ENCODE measurements at regions not wholly inside any gene's neighbourhood (a gene's known extent, or its start where the extent isn't known, plus 50 kb on each side); places are given as distances from the start of the nearest gene placed in this dataset.

- no peak for DNase-seq
- no peak for TF ChIP-seq CTCF (IDR thresholded peaks at IDR 0.05)
- Histone ChIP-seq H3K4me3 (no peak overlapping the region), H3K27ac (no peak overlapping the region), H3K4me1 (peaks cover 0 to 5% (median 2%) of the 10 kb centered on the region in 4 donors), H3K36me3 (no peaks in the 10 kb centered on the region), H3K9me3 (no peaks in the 10 kb centered on the region), H3K27me3 (no peaks in the 10 kb centered on the region)
- intact Hi-C loops (cut with DNase I; ENCODE audit: low total_unique reads): no loop called here
These were observed 369.6 kb upstream of the ADGRL4 start for GRCh38 chr1:79376106-79376505.

- Histone ChIP-seq H3K4me3 (no peak overlapping the region), H3K27me3 (no peaks in the 10 kb centered on the region), H3K27ac (no peak overlapping the region), H3K36me3 (no peaks in the 10 kb centered on the region), H3K9me3 (no peaks in the 10 kb centered on the region), H3K4me1 (peaks cover 0 to 5% (median 2%) of the 10 kb centered on the region in 4 donors)
- intact Hi-C loops (cut with DNase I; ENCODE audit: low total_unique reads): no loop called here
- no peak for DNase-seq
- no peak for TF ChIP-seq CTCF (IDR thresholded peaks at IDR 0.05)
These were observed 368.8 kb upstream of the ADGRL4 start for GRCh38 chr1:79375352-79375751.

GRCh38 chr1:79374397-79374796 is 367.9 kb upstream of the ADGRL4 start:
- TF ChIP-seq CTCF (IDR thresholded peaks at IDR 0.05): no peak
- no peak overlapping the region for H3K4me3 ChIP-seq
- intact Hi-C loops (cut with DNase I; ENCODE audit: low total_unique reads): no loop called here
- DNase-seq: no peak
- H3K27ac ChIP-seq: no peak overlapping the region
- peaks cover 0 to 5% (median 2%) of the 10 kb centered on the region in 4 donors for H3K4me1 ChIP-seq
- H3K9me3 ChIP-seq: no peaks in the 10 kb centered on the region
- H3K27me3 ChIP-seq: no peaks in the 10 kb centered on the region
- H3K36me3 ChIP-seq: no peaks in the 10 kb centered on the region

- no peak for DNase-seq
- intact Hi-C loops (cut with DNase I; ENCODE audit: low total_unique reads): no loop called here
- no peaks in the 10 kb centered on the region for H3K36me3 ChIP-seq
- TF ChIP-seq CTCF (IDR thresholded peaks at IDR 0.05): no peak
- no peaks in the 10 kb centered on the region for H3K27me3 ChIP-seq
- H3K4me3 ChIP-seq: no peak overlapping the region
- H3K27ac ChIP-seq: no peak overlapping the region
- peaks cover 0 to 5% (median 2%) of the 10 kb centered on the region in 4 donors for H3K4me1 ChIP-seq
- H3K9me3 ChIP-seq: no peaks in the 10 kb centered on the region
These were observed 367.1 kb upstream of the ADGRL4 start for GRCh38 chr1:79373481-79374125.

GRCh38 chr1:79371802-79372201 is 365.3 kb upstream of the ADGRL4 start:
- H3K9me3 ChIP-seq: no peaks in the 10 kb centered on the region
- no peak for TF ChIP-seq CTCF (IDR thresholded peaks at IDR 0.05)
- no peaks in the 10 kb centered on the region for H3K36me3 ChIP-seq
- H3K27ac ChIP-seq: no peak overlapping the region
- no peak for DNase-seq
- no peaks in the 10 kb centered on the region for H3K27me3 ChIP-seq
- no peak overlapping the region for H3K4me3 ChIP-seq
- H3K4me1 ChIP-seq: peaks cover 0 to 5% (median 2%) of the 10 kb centered on the region in 4 donors
- intact Hi-C loops (cut with DNase I; ENCODE audit: low total_unique reads): no loop called here

GRCh38 chr1:79369091-79369490 is 362.6 kb upstream of the ADGRL4 start:
- Histone ChIP-seq H3K9me3 (no peaks in the 10 kb centered on the region), H3K36me3 (no peaks in the 10 kb centered on the region), H3K4me3 (no peak overlapping the region)

More at GRCh38 chr1:79369091-79369490, 362.6 kb upstream of the ADGRL4 start:
- H3K4me1 ChIP-seq: peaks cover 0 to 5% (median 2%) of the 10 kb centered on the region in 4 donors
- intact Hi-C loops (cut with DNase I; ENCODE audit: low total_unique reads): no loop called here
- no peak for DNase-seq
- no peaks in the 10 kb centered on the region for H3K27me3 ChIP-seq
- H3K27ac ChIP-seq: no peak overlapping the region
- TF ChIP-seq CTCF (IDR thresholded peaks at IDR 0.05): no peak

All from tibial artery (tissue), 4 donors.